GM18909 (cell line): ENCODE measurements at regions not wholly inside any gene's neighbourhood (a gene's known extent, or its start where the extent isn't known, plus 50 kb on each side); places are given as distances from the start of the nearest gene placed in this dataset.
"Not testable (repeated sequence)": the region's sequence is repeated elsewhere in the genome, so short reads cannot be mapped to it uniquely, and the experiment has no call there.

ENCODE experiments used
- ATAC-seq: cut with Tn5 transposase; IDR thresholded peaks from one replicate; pipeline ENCODE4 v1.9.1; 2021; ENCODE audit warnings: mild to moderate bottlenecking; ENCODE audit not compliant: unreplicated experiment, poor library complexity

DNA sequence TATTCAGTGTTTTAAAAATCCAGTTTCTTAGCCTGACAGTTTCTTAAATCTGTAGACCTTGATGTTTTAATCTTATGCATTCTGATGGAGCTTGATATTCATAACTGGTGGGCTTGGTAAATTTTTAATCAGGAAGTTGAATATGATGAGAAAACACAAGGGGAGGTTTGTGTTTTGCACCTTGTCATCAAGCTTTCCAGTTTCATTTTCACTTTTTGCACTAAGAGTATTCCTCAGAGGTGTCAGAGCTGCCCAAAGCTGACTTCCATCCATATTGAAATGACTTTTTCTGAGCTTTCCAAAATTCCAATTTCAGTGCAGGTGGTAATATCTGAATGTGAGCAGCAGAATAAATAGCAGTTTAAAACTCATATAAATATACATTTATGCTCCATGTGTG, 555.0 kb upstream of the RBFOX1 start:
- ATAC-seq, result no peak

DNA sequence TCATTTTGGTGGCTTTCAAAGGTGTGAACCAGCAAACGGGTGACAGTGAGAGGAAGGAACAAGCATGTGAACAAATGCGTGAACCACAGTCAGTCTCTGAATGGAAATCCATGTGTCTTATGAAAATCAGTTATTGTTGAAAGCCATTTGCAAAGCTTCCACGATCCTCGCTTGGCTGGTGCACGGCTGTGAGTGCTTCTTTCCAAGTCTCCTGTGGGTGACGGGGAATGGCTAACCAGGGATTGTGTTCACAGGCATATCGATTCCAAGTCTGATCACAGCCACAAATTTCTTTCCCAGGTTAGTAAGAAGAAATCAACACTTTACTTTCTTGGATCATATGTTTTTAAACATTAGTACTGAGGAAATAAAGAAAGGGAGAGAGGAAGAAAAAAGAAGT, 556.9 kb upstream of the RBFOX1 start:
- no peak for ATAC-seq

DNA sequence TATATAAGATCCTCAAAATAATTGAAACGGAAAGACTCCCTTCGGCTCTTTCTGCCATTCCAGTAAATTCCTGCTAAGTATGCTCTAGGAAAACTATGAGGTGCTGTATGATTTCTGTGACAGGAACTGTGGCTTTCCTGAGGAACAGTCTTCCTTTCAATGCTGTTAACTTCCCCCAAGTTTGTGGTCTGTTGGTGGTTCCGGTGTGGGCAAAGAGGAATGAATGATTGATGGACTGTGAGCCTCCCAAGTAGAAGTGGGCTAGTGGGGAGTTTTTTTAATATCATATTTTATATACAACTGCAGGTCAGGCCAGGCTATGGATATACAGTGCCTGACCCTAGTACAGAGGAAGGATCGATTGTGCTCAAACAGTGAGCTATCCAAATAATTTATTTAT, 560.7 kb upstream of the RBFOX1 start:
- no peak for ATAC-seq

DNA sequence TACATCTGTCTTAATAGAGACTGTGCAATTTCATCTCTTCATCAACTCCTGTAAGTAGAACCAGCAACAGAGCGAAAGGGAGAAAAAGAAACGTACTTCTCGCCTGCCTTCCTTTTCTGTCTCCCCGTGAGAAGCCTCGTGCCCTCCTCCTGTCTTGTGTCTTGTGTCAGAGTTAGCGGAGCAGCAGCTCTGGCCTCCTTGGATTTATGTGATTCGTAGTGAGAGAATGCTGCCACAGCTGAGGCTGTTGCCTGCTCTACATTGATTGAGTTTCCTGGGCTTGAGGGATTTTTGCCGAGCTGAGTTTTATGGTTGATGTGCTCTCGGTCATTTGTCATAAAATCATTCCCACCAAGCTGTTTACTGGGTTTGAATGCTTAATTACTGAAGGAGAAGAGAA, 579.1 kb upstream of the RBFOX1 start:
- no peak for ATAC-seq

DNA sequence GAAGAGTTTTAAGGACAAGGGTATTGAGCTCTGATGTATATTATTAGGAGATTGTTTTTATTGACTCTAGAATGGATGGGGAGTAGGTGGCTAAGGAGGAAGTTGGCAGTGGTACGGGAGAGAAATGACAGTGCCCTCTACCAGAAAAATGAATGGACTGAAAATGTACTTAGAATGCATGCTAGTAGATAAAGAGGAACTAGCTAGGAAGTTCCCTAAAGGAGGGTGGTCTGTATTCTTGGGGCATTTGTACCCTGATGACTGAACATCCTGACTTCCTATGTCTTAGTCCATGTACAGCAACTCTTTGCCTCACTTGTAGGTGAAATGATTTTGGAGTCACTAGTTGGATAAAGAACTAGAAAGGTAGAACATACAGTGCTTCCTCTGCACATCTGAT, 581.5 kb upstream of the RBFOX1 start:
- no peak for ATAC-seq

DNA sequence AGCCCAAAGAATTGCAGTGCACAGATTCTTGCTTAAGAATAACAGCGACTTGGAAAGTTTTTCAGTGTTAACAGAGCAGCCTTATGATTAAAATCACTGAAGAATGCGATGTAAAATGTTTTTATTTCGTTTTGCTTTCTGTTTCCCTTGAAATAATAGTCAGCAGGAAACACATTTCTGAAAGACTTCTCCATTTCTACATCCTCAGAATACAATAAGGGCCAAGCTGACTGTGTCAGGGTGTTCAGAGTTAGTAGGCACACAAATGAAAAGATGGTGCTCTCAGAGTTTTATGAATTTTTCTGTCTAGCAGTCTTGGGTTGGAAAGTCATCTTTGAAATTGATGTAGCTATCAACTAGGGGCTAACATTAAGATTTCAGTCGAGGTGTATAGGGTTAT, 582.9 kb upstream of the RBFOX1 start:
- no peak for ATAC-seq

DNA sequence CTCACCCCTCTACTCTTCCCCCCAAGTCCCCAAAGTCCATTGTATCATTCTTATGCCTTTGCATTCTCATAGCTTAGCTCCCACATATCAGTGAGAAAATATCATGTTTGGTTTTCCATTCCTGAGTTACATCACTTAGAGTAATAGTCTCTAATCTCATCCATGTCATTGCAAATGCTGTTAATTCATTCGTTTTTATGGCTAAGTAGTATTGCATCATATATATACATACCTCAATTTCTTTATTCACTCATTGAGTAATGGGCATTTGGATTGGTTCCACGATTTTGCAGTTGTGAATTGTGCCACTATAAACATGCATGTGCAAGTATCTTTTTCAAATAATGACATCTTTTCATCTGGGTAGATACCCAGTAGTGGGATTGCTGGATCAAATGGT, 596.3 kb upstream of the RBFOX1 start:
- not testable (repeated sequence) for ATAC-seq

DNA sequence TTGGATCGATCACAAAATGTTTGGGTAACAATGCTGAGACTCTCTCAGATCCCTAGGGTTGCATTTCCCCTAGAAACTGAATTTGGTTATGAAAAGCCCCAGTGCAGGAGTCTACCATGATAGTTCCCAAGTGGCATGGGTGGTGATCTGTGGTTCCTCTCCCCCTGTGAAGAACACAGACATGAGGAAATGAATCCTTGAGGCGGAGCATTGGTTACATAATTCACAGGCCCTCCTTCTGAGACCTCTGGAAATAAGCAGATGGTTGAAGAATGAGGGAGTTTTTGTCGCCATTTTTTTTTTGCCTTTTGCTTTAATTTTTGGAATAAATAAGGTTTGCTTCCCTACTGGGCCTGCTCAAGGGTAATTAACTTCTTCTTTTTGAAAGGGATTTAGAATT, 597.0 kb upstream of the RBFOX1 start:
- no peak for ATAC-seq

DNA sequence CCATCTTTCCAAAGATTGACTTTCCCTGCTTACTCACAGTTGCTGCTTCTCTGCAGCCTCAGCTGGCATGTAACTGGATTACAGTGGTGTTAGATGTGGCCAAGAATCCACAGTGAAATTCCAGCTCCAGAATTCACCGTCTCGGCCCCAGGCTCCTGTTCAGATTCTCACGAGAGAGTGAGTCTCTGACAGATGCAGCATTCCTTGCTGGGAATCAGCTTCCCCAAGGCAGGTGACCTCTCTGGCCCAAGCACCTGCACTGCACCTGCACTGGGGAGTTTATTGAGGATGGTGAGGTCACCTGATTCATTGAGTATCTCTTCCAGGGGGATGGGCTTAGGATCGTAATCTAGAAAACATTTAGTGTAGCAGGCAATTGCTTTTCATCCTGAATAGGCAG, 600.5 kb upstream of the RBFOX1 start:
- no peak for ATAC-seq

DNA sequence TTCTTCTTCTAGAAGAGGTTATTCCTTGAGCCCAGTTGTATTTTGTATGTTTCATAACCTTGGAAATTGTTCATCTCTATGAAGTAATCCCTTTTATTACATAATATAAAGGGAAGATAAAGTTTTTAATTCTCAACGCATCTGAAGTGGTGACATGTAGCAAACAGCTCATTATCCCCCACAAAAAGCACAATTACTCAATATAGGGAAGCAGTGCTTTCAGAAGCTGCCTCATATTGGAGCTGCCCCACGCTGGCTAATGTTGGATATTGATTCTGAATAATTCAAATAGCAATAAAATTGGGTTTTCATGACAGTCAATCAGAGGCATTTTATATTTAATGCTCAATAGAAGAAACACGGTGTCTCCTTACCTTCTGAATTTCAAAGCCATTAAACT, 604.3 kb upstream of the RBFOX1 start:
- no peak for ATAC-seq

DNA sequence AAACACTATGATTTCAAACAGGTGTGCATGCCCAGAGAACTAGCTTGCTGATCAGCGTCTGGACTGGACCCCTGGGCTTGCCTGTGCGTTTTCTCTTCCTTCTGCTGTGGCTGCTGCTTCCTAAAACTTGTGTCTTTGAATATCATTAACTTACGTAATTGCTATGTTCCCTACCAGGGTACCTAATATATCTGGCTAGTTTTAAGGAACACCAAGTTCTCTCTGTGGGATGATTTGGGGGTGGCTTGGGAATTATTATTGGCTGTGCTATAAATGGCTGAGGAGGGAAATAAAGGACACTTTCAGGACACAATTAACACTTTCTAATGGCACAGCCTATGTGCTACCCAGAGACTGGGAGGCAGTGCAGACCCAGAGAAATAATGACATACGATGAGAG, 606.0 kb upstream of the RBFOX1 start:
- no peak for ATAC-seq

DNA sequence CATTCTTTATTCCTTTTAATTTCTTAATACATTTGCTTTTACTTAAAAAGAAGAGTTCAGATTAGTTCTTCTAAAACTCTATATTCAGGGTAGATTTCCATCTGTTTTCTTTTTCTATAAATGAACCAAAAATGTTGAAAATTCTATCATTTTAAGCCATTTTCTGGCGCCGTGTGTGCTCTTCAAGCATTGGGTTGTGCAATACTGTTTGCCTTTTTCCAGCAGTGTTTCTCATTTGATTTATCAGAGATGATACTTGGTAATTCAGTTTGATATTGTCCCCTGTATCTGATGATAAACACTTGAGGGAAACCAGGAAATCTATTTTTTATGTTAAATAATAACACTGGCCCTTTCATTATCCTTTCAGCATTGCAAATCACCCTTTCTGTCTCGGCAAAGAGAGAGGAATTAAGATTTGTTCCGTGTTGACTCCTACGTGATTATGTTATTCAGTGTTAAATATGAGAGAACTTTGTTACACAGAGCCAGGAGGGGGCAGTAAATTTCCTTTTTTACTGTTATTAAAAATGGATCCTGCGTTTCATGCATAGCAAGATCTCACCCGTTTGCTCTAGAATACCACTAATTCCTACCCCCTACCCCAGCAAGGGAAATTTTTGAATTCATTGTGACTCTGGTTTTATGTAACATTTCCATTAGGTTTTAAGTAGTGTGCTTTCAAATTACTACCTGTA, 606.9 kb upstream of the RBFOX1 start:
- ATAC-seq, result no peak

DNA sequence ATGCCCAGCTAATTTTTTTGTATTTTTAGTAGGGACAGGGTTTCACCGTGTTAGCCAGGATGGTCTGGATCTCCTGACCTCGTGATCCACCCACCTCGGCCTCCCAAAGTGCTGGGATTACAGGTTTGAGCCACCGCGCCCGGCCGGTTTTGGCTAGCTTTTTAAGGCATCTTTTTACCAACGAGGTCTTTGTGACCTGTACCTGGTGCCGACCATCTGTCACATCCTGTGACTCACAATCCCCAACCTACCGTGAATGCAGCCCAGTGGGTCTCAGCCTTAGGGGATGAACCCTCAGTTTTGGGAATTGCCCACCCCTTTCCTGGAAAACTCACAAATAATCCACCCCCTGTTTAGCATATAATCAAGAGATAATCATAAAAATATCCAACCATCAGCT, 607.4 kb upstream of the RBFOX1 start:
- ATAC-seq, result not testable (repeated sequence)

DNA sequence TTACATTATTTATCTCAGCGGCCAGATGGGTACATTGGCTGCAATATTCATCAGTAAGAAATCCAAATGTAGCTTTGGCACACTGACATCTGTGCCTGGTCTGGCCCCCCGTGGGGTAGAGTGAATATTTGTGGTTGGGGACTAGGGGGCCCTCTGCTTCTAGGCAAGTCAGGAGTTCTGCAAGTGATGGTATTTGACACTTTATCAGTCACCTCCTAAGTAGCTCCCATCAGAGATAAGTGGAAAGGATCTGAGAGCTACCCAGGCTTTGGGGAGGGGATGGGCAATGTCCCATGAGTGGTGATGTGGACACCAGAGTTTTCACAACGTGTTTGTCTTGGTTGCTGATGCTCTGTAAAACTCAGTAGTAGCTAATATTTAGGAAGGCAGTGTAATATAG, 609.9 kb upstream of the RBFOX1 start:
- no peak for ATAC-seq

DNA sequence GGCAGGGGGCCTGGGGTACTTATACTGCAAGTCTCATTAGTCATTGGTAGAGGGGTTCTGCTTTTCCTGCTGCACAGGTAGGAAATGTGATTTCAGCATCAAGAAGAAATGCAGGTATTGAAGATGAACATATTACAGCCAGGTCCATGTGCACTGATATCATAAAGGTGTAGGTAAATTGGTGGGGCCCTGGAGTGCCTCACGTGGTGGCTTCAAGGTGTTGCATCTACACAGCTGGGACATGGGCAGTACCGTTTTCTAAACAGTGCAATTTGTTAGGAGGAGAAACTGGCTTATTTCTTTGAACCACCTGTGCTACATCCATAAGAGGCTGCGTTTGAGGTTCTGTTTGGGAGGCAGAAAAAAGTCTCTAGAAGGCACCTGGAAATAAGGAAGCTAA, 618.1 kb upstream of the RBFOX1 start:
- ATAC-seq, result no peak

DNA sequence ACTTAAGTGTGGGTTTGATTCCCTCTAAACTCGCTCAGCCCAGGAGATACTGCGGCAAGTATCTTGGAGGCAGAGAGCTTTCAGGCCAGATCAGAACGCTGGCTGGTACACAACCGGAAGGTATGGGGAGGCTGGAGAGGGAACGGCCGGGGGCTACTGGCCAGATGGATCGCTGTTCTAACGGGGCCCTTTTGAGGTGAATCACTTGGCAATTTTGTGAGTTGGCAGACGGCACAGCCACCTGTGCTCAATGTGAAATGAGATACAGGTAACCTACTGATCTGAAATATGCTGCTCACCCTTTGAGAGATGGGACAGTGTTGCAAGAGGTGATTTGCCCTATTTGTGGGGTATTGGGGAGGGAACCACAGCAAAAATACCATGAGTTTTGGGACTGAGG, 622.9 kb upstream of the RBFOX1 start:
- ATAC-seq, result no peak

DNA sequence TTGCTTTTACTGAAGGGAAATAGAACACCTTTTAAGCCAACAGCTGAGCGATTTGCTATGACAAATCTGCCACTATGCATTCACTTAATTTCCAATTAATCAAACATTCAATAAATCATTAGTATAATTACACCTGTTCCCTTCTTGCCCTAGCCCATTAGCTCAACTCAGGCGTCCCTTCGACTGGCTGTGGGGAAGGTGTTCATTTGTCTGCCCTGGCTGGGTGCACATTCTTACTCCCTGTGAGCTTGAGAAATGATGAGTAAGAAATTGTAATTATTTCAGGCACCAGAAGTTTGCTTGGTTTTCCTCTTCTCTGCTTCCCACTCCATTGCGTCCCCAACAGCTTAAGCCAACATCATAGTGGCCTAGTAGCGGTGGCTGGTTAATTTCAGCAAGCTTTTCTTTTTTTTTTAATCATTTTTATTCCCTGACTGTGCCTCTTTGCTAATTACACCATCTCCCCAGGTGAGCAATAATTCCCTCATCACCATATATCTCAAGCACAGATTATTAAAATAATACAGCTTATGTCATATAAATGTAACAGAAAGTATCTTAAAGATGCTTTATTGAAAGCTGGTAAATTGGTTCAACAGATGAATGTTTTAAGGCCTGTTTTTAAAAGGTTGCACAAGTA, 623.9 kb upstream of the RBFOX1 start:
- no peak for ATAC-seq

DNA sequence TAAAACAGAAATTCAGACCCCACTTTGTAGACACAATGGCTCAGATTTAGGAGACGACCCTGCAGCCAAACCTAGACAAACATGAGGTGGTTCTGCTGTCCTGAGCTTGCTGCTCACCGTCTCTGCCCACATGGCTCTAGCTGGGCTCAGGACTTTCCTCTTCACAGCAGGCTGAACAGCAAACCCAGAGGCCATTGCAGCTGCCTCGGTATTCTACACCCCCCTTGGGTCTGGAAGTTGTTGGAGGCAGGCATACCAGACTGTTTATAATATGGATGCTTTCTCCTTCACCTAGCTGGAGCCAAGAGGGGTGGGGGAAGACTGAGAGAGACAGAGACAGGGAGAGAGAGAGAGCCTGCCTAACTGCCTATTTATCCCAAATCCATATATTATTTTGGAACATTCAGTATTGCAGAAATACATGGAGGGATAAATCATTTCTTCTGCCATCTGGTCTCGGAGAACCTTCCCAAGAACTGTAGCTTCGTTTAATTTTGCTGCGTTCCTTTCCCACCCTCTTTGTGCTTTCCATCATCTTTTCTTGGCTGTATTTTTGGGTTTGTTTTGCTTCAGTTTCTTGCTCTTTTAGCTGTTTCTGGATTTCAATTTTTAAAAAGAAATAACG, 628.2 kb upstream of the RBFOX1 start:
- ATAC-seq, result no peak

DNA sequence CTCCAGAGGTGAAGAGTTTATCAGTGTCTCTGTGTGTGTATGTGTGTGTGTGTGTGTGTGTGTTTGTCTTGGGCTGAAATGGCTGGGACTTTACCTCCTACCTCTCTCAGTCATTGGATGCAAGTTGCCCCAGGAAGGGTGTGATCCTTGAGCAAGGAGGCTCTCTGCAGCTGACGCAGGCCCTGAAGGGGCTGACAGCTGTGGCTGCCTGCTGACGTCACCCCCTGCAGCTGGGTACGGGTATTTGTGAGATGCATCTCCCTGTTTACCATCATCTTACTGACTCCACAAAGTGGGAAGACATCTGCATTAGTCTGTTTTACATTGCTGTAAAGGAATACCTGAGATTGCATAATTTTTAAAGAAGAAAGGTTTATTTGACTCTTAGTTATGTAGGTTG, 631.5 kb upstream of the RBFOX1 start:
- ATAC-seq, result no peak

DNA sequence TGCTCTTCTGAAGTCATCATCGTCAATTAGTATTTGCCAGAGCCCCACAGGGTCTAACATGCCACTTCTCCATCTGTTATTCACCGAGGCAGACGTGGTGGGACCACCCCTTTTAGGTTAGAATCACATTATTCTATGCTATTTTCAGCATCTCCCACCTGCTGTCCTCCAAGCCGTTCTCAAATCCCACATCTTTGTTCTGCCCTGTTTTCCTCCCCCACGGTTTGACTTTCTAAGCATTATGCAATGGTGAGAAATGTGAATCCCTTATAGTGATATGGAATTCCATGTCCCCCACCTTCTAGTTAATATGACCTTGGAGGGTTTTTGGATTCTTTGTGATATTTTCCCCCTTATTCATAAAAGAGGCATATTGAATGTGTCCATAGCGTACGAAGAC, 634.1 kb upstream of the RBFOX1 start:
- ATAC-seq, result no peak

DNA sequence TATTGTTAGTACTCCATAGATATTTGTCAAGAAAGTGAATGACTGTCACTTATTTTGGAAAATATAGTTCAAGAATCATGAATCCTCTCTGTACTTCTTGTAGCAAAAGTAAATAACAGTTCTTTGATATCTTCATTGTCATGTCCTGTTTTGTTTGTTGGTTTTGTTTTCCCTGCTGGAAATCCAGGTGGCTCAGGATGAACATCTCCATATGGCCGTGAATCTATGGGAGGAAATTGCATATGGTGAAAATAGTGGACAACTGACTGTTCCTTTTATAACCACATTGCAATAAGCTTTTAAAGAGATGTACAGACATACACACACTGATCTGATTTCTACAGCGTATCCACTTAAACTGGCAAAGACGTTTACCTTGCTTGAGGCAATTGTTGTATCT, 637.0 kb upstream of the RBFOX1 start:
- no peak for ATAC-seq

DNA sequence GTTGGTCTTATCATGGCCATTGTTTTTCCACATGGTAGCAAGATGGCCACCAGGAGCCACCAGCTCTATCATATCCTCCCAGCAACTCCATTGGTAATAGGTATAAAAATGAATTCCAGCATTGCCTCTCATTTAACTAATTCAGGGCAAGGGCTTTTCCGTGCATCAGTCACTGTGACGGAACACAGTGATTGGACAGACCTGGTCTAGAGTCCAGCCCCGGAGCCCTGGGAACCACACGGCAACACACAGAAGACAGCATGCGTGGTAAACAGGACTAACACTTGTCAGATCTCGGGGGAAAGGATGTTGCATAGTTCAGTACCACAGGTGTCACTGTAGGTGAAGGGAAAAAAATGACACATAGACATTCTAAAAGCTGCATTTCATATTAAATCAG, 638.0 kb upstream of the RBFOX1 start:
- no peak for ATAC-seq
